DND-41 (cell line): ENCODE measurements at regions not wholly inside any gene's neighbourhood (a gene's known extent, or its start where the extent isn't known, plus 50 kb on each side); places are given as distances from the start of the nearest gene placed in this dataset.

Experiments
- CTCF ChIP-seq: IDR thresholded peaks from 2 replicates; pipeline ENCODE4 v1.5.1; 2012; ENCODE audit warnings: borderline replicate concordance, low read length, moderate library complexity, mild to moderate bottlenecking; ENCODE audit not compliant: poor library complexity, severe bottlenecking; ENCODE audit errors: extremely low read depth
- EZH2 ChIP-seq: IDR thresholded peaks from 3 replicates; pipeline ENCODE4 v1.6.1; 2012; ENCODE audit warnings: borderline replicate concordance, low read depth, mild to moderate bottlenecking, moderate library complexity, low read length, inconsistent platforms; ENCODE audit not compliant: severe bottlenecking

DNA sequence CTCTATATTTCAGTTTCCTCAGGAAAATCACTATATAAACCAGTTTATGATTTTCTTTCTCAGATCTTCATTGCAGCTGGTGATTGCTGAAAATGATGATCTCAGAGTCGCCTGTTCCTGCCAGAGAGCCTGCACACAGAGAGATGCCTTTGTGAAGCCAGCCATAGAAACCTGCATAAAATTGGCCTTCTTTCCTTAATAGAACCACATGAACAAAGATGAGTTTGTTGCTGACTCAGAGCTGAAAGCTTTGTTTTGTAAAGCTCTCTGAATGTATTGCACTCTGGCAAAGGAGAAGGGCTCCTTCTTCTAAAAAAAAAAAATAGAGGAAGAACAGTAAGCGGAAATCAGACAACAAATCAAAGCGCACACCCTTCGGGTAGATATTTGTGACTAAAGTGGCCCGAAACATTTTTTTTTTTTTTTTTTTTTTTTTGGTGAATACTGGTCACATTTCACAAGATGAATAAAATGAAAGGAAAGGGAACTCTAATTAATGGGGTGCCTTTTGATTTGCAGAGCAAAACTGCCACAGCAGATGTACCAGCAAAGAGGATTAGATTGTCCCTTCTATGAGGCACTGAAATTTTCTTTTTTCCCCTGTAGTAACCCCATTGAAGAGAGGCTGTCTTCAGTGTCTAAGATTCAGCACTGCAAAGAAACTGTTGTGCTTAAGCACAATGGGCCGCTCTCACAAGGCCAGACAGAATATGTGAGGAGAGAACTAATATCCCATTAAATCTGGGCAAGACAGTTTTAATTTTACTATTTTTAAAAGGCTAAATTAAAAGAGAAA is 75.1 kb upstream of the PTPRZ1 start:
- TF ChIP-seq CTCF (no peak), EZH2 (no peak)
